Erythroblast (primary cell): ENCODE measurements at regions not wholly inside any gene's neighbourhood (a gene's known extent, or its start where the extent isn't known, plus 50 kb on each side); places are given as distances from the start of the nearest gene placed in this dataset.
"Not testable (repeated sequence)": the region's sequence is repeated elsewhere in the genome, so short reads cannot be mapped to it uniquely, and the experiment has no call there.

ENCODE experiments used
- DNase-seq, 2 experiments: peaks; one replicate each; lab custom pipeline; 2025; lab: John Stamatoyannopoulos, UW
- GATA1 ChIP-seq: IDR thresholded peaks from 2 replicates; pipeline ENCODE4 v1.6.1; 2011; ENCODE audit warnings: low read depth, mild to moderate bottlenecking, control low read depth, low read length, moderate library complexity
- POLR2A ChIP-seq: IDR thresholded peaks from 2 replicates; pipeline ENCODE4 v1.6.1; 2011; ENCODE audit warnings: mild to moderate bottlenecking, low read length

GRCh38 chr3:75446948-75447347, 217.2 kb upstream of the FRG2C start:
- not testable (repeated sequence) for DNase-seq

GRCh38 chr3:75453328-75453727, 210.8 kb upstream of the FRG2C start:
- peak in 1 of 2 experiments; percentile 0 for DNase-seq

GRCh38 chr3:75453839-75454238, 210.3 kb upstream of the FRG2C start:
- not testable (repeated sequence) for DNase-seq

GRCh38 chr3:75474530-75474929, 189.6 kb upstream of the FRG2C start:
- peak in 1 of 2 experiments; percentile 11 for DNase-seq

- not testable (repeated sequence) for DNase-seq
Measured at GRCh38 chr3:75496600-75496999, 167.5 kb upstream of the FRG2C start.

- peak; percentile 0 to 9 for DNase-seq
Measured at GRCh38 chr3:75500357-75500756, 163.8 kb upstream of the FRG2C start.

GRCh38 chr3:75502171-75502570, 162.0 kb upstream of the FRG2C start:
- not testable (repeated sequence) for DNase-seq

GRCh38 chr3:75502769-75503756, 161.1 kb upstream of the FRG2C start:
- DNase-seq, result peak; percentile 30 to 58

GRCh38 chr3:75506603-75507002, 157.5 kb upstream of the FRG2C start:
- DNase-seq, result no peak
- no peak for TF ChIP-seq GATA1
- no peak for TF ChIP-seq POLR2A

GRCh38 chr3:75507956-75508355, 156.2 kb upstream of the FRG2C start:
- DNase-seq, result not testable (repeated sequence)

GRCh38 chr3:75527657-75528056, 136.5 kb upstream of the FRG2C start:
- not testable (repeated sequence) for DNase-seq

- peak; percentile 49 to 65 for DNase-seq
Measured at GRCh38 chr3:75552095-75552494, 112.0 kb upstream of the FRG2C start.

- not testable (repeated sequence) for DNase-seq
Measured at GRCh38 chr3:75564427-75564826, 99.7 kb upstream of the FRG2C start.

- DNase-seq, result not testable (repeated sequence)
Measured at GRCh38 chr3:75572303-75572702, 91.8 kb upstream of the FRG2C start.

GRCh38 chr3:75579091-75579490, 85.0 kb upstream of the FRG2C start:
- not testable (repeated sequence) for DNase-seq

- not testable (repeated sequence) for DNase-seq
Measured at GRCh38 chr3:75579536-75579935, 84.6 kb upstream of the FRG2C start.

GRCh38 chr3:75579981-75580782, 83.9 kb upstream of the FRG2C start:
- peak in 1 of 2 experiments; percentile 18 for DNase-seq

- DNase-seq, result not testable (repeated sequence)
Measured at GRCh38 chr3:75582536-75582935, 81.6 kb upstream of the FRG2C start.

- not testable (repeated sequence) for DNase-seq
Measured at GRCh38 chr3:75583116-75583515, 81.0 kb upstream of the FRG2C start.

GRCh38 chr3:75587695-75588094, 76.4 kb upstream of the FRG2C start:
- not testable (repeated sequence) for DNase-seq

GRCh38 chr3:75590382-75590781, 73.7 kb upstream of the FRG2C start:
- DNase-seq, result not testable (repeated sequence)
